Liver (tissue), 3 donors: ENCODE measurements at regions not wholly inside any gene's neighbourhood (a gene's known extent, or its start where the extent isn't known, plus 50 kb on each side); places are given as distances from the start of the nearest gene placed in this dataset.

ENCODE experiments used
- CTCF ChIP-seq: fragments of 150-350 bp; IDR thresholded peaks from 2 replicates; pipeline ENCODE4 v1.5.1; 2017; ENCODE audit warnings: improper control_type of control experiment, low read depth, low read length; ENCODE audit not compliant: missing input control
- FOXA1 ChIP-seq: IDR thresholded peaks from 2 replicates; pipeline ENCODE4 v1.6.1; 2016; ENCODE audit warnings: antibody characterized with exemption
- GABPA ChIP-seq, 2 donors: IDR thresholded peaks in 1 of 2; conservative IDR thresholded peaks in 1 of 2; 2 replicates each; pipeline ENCODE4 v1.6.1; 2016; ENCODE audit warnings: antibody characterized with exemption in 2 of 2, mild to moderate bottlenecking in 1 of 2, moderate library complexity in 1 of 2
- MAX ChIP-seq: IDR thresholded peaks from 2 replicates; pipeline ENCODE4 v1.6.1; 2016; ENCODE audit warnings: antibody characterized with exemption
- donor health status: healthy.
- donor health status: healthy.

GRCh38 chr1:55359611-55360010 lies 144.4 kb upstream of the USP24 start:
- TF ChIP-seq CTCF: no peak
- no peak for TF ChIP-seq FOXA1
- no peak for TF ChIP-seq MAX
- no peak for TF ChIP-seq GABPA (IDR thresholded peaks at IDR 0.05 in 1 of 2, conservative IDR thresholded peaks at IDR 0.05 in 1 of 2)
